H1 (cell line): ENCODE measurements at regions not wholly inside any gene's neighbourhood (a gene's known extent, or its start where the extent isn't known, plus 50 kb on each side); places are given as distances from the start of the nearest gene placed in this dataset.

Experiments
- BRCA1 ChIP-seq: IDR thresholded peaks from 2 replicates; pipeline ENCODE4 v1.6.1; 2012; ENCODE audit warnings: low read depth, low read length, improper control_type of control experiment
- JUN ChIP-seq: IDR thresholded peaks from 2 replicates; pipeline ENCODE4 v1.6.1; 2011; ENCODE audit warnings: low read depth, mild to moderate bottlenecking, improper control_type of control experiment, low read length
- JUND ChIP-seq: IDR thresholded peaks from 2 replicates; pipeline ENCODE4 v1.6.1; 2011; ENCODE audit warnings: mild to moderate bottlenecking, improper control_type of control experiment, low read length
- POLR2AphosphoS5 ChIP-seq: IDR thresholded peaks from 2 replicates; pipeline ENCODE4 v1.6.1; 2011; ENCODE audit warnings: low read depth, low read length
- RFX5 ChIP-seq: IDR thresholded peaks from 2 replicates; pipeline ENCODE4 v1.6.1; 2011; ENCODE audit warnings: low read depth, low read length, improper control_type of control experiment, borderline replicate concordance
- SAP30 ChIP-seq: fragments of 300-600 bp; sonication (generic); IDR thresholded peaks from 2 replicates; pipeline ENCODE4 v1.7.1; 2012; ENCODE audit warnings: low read length, moderate library complexity, mild to moderate bottlenecking, inconsistent platforms; ENCODE audit not compliant: insufficient read depth, insufficient replicate concordance
- SIN3A ChIP-seq, 2 experiments: IDR thresholded peaks in 1 of 2; conservative IDR thresholded peaks in 1 of 2; 2 replicates each; pipeline ENCODE4 v1.6.1; 2011 to 2012; ENCODE audit warnings: low read length in 2 of 2, improper control_type of control experiment in 1 of 2, low read depth in 1 of 2, mild to moderate bottlenecking in 1 of 2
- SUZ12 ChIP-seq: fragments of 200-600 bp; sonication (generic); IDR thresholded peaks from 2 replicates; pipeline ENCODE4 v1.6.1; 2012; ENCODE audit warnings: mild to moderate bottlenecking, inconsistent platforms, low read length, moderate library complexity, mixed read lengths
- TBP ChIP-seq: IDR thresholded peaks from 2 replicates; pipeline ENCODE4 v1.6.1; 2011; ENCODE audit warnings: low read depth, low read length, improper control_type of control experiment
- TF ChIP-seq, protein P1 (sequence below), 3 experiments: IDR thresholded peaks; 1 replicate in 2 of 3; 2 replicates in 1 of 3; pipeline versions ENCODE4 v1.5.1 to v1.6.1; 2011; ENCODE audit warnings: low read length in 3 of 3, mild to moderate bottlenecking in 3 of 3, inconsistent platforms in 2 of 3, low read depth in 1 of 3, moderate library complexity in 1 of 3; ENCODE audit not compliant: insufficient read depth in 1 of 3; ENCODE audit errors: control extremely low read depth in 1 of 3

DNA sequence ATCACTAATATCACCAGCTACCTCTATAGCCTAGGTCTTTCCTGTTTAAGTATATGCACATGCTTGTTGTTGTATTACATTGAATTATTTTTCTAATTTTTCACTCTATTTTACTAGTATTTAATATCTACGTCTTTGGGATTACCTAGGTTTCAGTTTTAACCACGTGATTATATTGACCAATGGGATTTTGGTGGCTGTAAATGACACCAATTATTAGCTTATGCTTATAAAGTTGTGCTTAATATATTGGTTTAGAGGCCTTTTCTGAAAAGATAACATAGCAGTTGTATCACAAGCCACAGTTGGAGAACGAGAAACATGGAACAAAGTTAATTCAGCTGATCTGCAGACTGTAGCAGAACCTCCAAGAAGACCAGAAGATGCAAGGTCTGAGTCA lies 104.8 kb upstream of the PRDM9 start:
- TF ChIP-seq, protein P1, sequence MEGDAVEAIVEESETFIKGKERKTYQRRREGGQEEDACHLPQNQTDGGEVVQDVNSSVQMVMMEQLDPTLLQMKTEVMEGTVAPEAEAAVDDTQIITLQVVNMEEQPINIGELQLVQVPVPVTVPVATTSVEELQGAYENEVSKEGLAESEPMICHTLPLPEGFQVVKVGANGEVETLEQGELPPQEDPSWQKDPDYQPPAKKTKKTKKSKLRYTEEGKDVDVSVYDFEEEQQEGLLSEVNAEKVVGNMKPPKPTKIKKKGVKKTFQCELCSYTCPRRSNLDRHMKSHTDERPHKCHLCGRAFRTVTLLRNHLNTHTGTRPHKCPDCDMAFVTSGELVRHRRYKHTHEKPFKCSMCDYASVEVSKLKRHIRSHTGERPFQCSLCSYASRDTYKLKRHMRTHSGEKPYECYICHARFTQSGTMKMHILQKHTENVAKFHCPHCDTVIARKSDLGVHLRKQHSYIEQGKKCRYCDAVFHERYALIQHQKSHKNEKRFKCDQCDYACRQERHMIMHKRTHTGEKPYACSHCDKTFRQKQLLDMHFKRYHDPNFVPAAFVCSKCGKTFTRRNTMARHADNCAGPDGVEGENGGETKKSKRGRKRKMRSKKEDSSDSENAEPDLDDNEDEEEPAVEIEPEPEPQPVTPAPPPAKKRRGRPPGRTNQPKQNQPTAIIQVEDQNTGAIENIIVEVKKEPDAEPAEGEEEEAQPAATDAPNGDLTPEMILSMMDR (IDR thresholded peaks at IDR 0.05; ENCODE audit: control extremely low read depth in 1 of 3, insufficient read depth in 1 of 3, low read depth in 1 of 3, low read length in 3 of 3): no peak
- no peak for TF ChIP-seq BRCA1
- no peak for TF ChIP-seq RFX5
- no peak for TF ChIP-seq JUN
- TF ChIP-seq SAP30: no peak
- TF ChIP-seq SUZ12: no peak
- no peak for TF ChIP-seq POLR2AphosphoS5
- TF ChIP-seq TBP: no peak
- no peak for TF ChIP-seq JUND
- TF ChIP-seq SIN3A (conservative IDR thresholded peaks at IDR 0.05 in 1 of 2, IDR thresholded peaks at IDR 0.05 in 1 of 2; ENCODE audit: low read depth in 1 of 2, low read length in 2 of 2): no peak
